Panc1 (cell line): ENCODE measurements at regions not wholly inside any gene's neighbourhood (a gene's known extent, or its start where the extent isn't known, plus 50 kb on each side); places are given as distances from the start of the nearest gene placed in this dataset.

Source experiments
- CTCF ChIP-seq: fragments of 450-650 bp; IDR thresholded peaks from 2 replicates; pipeline ENCODE4 v1.5.1; 2017; ENCODE audit warnings: mild to moderate bottlenecking
- SIN3A ChIP-seq: IDR thresholded peaks from 2 replicates; pipeline ENCODE4 v1.6.1; 2012; ENCODE audit warnings: low read depth, mild to moderate bottlenecking, low read length, moderate library complexity, borderline replicate concordance; ENCODE audit not compliant: insufficient read depth
- TF ChIP-seq, protein P1 (sequence below), 2 experiments: IDR thresholded peaks; 2 replicates each; pipeline ENCODE4 v1.6.1; 2011 to 2012; ENCODE audit warnings: low read depth in 2 of 2, control low read depth in 1 of 2, low read length in 1 of 2, mild to moderate bottlenecking in 1 of 2, moderate library complexity in 1 of 2; ENCODE audit not compliant: insufficient read depth in 1 of 2

GRCh38 chr14:104322531-104323366, 184.4 kb downstream of the KIF26A start:
- no peak for TF ChIP-seq CTCF
- TF ChIP-seq, protein P1, sequence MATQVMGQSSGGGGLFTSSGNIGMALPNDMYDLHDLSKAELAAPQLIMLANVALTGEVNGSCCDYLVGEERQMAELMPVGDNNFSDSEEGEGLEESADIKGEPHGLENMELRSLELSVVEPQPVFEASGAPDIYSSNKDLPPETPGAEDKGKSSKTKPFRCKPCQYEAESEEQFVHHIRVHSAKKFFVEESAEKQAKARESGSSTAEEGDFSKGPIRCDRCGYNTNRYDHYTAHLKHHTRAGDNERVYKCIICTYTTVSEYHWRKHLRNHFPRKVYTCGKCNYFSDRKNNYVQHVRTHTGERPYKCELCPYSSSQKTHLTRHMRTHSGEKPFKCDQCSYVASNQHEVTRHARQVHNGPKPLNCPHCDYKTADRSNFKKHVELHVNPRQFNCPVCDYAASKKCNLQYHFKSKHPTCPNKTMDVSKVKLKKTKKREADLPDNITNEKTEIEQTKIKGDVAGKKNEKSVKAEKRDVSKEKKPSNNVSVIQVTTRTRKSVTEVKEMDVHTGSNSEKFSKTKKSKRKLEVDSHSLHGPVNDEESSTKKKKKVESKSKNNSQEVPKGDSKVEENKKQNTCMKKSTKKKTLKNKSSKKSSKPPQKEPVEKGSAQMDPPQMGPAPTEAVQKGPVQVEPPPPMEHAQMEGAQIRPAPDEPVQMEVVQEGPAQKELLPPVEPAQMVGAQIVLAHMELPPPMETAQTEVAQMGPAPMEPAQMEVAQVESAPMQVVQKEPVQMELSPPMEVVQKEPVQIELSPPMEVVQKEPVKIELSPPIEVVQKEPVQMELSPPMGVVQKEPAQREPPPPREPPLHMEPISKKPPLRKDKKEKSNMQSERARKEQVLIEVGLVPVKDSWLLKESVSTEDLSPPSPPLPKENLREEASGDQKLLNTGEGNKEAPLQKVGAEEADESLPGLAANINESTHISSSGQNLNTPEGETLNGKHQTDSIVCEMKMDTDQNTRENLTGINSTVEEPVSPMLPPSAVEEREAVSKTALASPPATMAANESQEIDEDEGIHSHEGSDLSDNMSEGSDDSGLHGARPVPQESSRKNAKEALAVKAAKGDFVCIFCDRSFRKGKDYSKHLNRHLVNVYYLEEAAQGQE (IDR thresholded peaks at IDR 0.05; ENCODE audit: insufficient read depth in 1 of 2, low read depth in 2 of 2, low read length in 1 of 2), result no peak
- no peak for TF ChIP-seq SIN3A
